Ovary (tissue), 3 donors: ENCODE measurements at regions not wholly inside any gene's neighbourhood (a gene's known extent, or its start where the extent isn't known, plus 50 kb on each side); places are given as distances from the start of the nearest gene placed in this dataset.

Experiments used
- CTCF ChIP-seq, 3 donors: fragments of 450-650 bp in 2 of 3; fragments of 200-600 bp in 1 of 3; IDR thresholded peaks; one replicate each; pipeline versions ENCODE4 v1.5.1 to v1.8.0; 2016 to 2022; ENCODE audit warnings: antibody characterized with exemption in 3 of 3, mild to moderate bottlenecking in 1 of 3
- EP300 ChIP-seq: sonication (generic); formaldehyde crosslinking; IDR thresholded peaks from one replicate; pipeline ENCODE4 v1.6.1; 2017; ENCODE audit warnings: antibody characterized with exemption
- POLR2A ChIP-seq: fragments of 450-650 bp; IDR thresholded peaks from one replicate; pipeline ENCODE4 v1.6.1; 2017; ENCODE audit warnings: antibody characterized with exemption, mild to moderate bottlenecking, moderate library complexity
- donor health status: DM: no; HTN: no; CAD: no.

GRCh38 chr7:91326516-91327199 is 62.4 kb downstream of the FZD1 start:
- no peak for TF ChIP-seq CTCF (IDR thresholded peaks at IDR 0.05)
- TF ChIP-seq EP300: no peak
- TF ChIP-seq POLR2A: no peak
